ENCODE measurements at regions not wholly inside any gene's neighbourhood (a gene's known extent, or its start where the extent isn't known, plus 50 kb on each side); places are given as distances from the start of the nearest gene placed in this dataset.
"Not testable (repeated sequence)": the region's sequence is repeated elsewhere in the genome, so short reads cannot be mapped to it uniquely, and the experiment has no call there.

- DNase-seq, result no peak
- ATAC-seq, result no peak
These were observed 2051.0 kb downstream of the EFNA5 start for GRCh38 chr5:105619725-105620124.

GRCh38 chr5:105617436-105618215 lies 2053.1 kb downstream of the EFNA5 start:
- Histone ChIP-seq H3K9me3 (no peaks in the 10 kb centered on the region), H3K36me3 (no peaks in the 10 kb centered on the region), H3K27me3 (no peaks in the 10 kb centered on the region), H3K27ac (no peak overlapping the region), H3K4me3 (no peak overlapping the region), H3K4me1 (no peaks in the 10 kb centered on the region)
- intact Hi-C loops (cut with DNase I), result no loop called here
- DNase-seq, result no peak
- ATAC-seq, result no peak
- TF ChIP-seq CTCF (IDR thresholded peaks at IDR 0.05), result no peak
- no peak for TF ChIP-seq POLR2A (IDR thresholded peaks at IDR 0.05)
- WGBS, 4 donors, result 43 to 49% (median 45%) methylated on average over 2 of the region's 2 CpGs

More at GRCh38 chr5:105619725-105620124, 2051.0 kb downstream of the EFNA5 start:
- Histone ChIP-seq H3K27me3 (no peaks in the 10 kb centered on the region), H3K4me1 (no peaks in the 10 kb centered on the region), H3K36me3 (no peaks in the 10 kb centered on the region), H3K27ac (no peak overlapping the region), H3K4me3 (no peak overlapping the region), H3K9me3 (no peaks in the 10 kb centered on the region)
- TF ChIP-seq CTCF (IDR thresholded peaks at IDR 0.05), result no peak
- no peak for TF ChIP-seq POLR2A (IDR thresholded peaks at IDR 0.05)
- WGBS, 4 donors, result 69 to 90% (median 79%) methylated on average over 3 of the region's 3 CpGs
- intact Hi-C loops (cut with DNase I), result no loop called here

GRCh38 chr5:105616599-105616998 lies 2054.0 kb upstream of the NUDT12 start:
- TF ChIP-seq CTCF (IDR thresholded peaks at IDR 0.05) (no peak), POLR2A (IDR thresholded peaks at IDR 0.05) (no peak)
- H3K36me3 ChIP-seq, result no peaks in the 10 kb centered on the region
- ATAC-seq (no peak), DNase-seq (no peak)
- no peaks in the 10 kb centered on the region for H3K27me3 ChIP-seq
- H3K27ac ChIP-seq, result no peak overlapping the region
- H3K4me3 ChIP-seq, result no peak overlapping the region
- WGBS, 4 donors, result 71 to 76% (median 74%) methylated on average over 2 of the region's 2 CpGs
- no peaks in the 10 kb centered on the region for H3K4me1 ChIP-seq
- no peaks in the 10 kb centered on the region for H3K9me3 ChIP-seq
- intact Hi-C loops (cut with DNase I), result no loop called here

GRCh38 chr5:105602406-105602805 lies 2039.8 kb upstream of the NUDT12 start:
- H3K36me3 ChIP-seq; H3K27me3 ChIP-seq; H3K4me1 ChIP-seq; H3K27ac ChIP-seq; DNase-seq; intact Hi-C loops (cut with DNase I); ATAC-seq; H3K4me3 ChIP-seq: not testable (repeated sequence)
- H3K9me3 ChIP-seq, result peaks cover 0 to 42% (median 19%) of the 10 kb centered on the region in 12 donors
